ENCODE measurements at regions not wholly inside any gene's neighbourhood (a gene's known extent, or its start where the extent isn't known, plus 50 kb on each side); places are given as distances from the start of the nearest gene placed in this dataset.

- no peaks in the 10 kb centered on the region; the same call in 1 of the 2 replicates for H4K20me1 ChIP-seq (ENCODE audit: insufficient read depth)
- H3K4me3 ChIP-seq = no peak overlapping the region
- H3K4me1 ChIP-seq (replicated peaks; ENCODE audit: insufficient read depth) = no peaks in the 10 kb centered on the region
- H3K4me2 ChIP-seq = no peak overlapping the region
- ChIA-PET POLR2A (ENCODE audit: unreplicated experiment) (no interaction called here), CTCF (no interaction called here)
- no peak for TF ChIP-seq EZH2 (IDR thresholded peaks at IDR 0.05; ENCODE audit: low read depth)
- TF ChIP-seq, protein P1, sequence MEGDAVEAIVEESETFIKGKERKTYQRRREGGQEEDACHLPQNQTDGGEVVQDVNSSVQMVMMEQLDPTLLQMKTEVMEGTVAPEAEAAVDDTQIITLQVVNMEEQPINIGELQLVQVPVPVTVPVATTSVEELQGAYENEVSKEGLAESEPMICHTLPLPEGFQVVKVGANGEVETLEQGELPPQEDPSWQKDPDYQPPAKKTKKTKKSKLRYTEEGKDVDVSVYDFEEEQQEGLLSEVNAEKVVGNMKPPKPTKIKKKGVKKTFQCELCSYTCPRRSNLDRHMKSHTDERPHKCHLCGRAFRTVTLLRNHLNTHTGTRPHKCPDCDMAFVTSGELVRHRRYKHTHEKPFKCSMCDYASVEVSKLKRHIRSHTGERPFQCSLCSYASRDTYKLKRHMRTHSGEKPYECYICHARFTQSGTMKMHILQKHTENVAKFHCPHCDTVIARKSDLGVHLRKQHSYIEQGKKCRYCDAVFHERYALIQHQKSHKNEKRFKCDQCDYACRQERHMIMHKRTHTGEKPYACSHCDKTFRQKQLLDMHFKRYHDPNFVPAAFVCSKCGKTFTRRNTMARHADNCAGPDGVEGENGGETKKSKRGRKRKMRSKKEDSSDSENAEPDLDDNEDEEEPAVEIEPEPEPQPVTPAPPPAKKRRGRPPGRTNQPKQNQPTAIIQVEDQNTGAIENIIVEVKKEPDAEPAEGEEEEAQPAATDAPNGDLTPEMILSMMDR (conservative IDR thresholded peaks at IDR 0.05) = no peak
- H3K36me3 ChIP-seq (ENCODE audit: low read depth) = no peaks in the 10 kb centered on the region
- peaks cover 25% of the 10 kb centered on the region for H3K27me3 ChIP-seq (ENCODE audit: insufficient read depth, low read depth)
- no peak overlapping the region for H3K27ac ChIP-seq
- no peak for DNase-seq
- H3K9me3 ChIP-seq (ENCODE audit: insufficient read depth, low read depth) = no peaks in the 10 kb centered on the region; the same call in 1 of the 2 replicates
- H3F3A ChIP-seq (ENCODE audit: insufficient read depth, low read depth) = no peaks in the 10 kb centered on the region
- intact Hi-C loops (cut with micrococcal nuclease; ENCODE audit: unreplicated experiment) = no loop called here
- H3K79me2 ChIP-seq (ENCODE audit: low read depth) = no peaks in the 10 kb centered on the region
- H2AFZ ChIP-seq = no peak overlapping the region
- no TSS peak for BruUV-seq (replicated peaks)
- H3K9me2 ChIP-seq (ENCODE audit: insufficient read depth) = no peaks in the 10 kb centered on the region
These were observed 82.1 kb downstream of the NEUROD6 start for GRCh38 chr7:31258391-31258790.

- intact Hi-C loops (cut with micrococcal nuclease; ENCODE audit: unreplicated experiment) = no loop called here
- H3K4me3 ChIP-seq = no peak overlapping the region
- peaks cover 31% of the 10 kb centered on the region; the same call in 1 of the 2 replicates for H3K27me3 ChIP-seq (ENCODE audit: insufficient read depth, low read depth)
- H2AFZ ChIP-seq = no peak overlapping the region
- BruUV-seq (replicated peaks) = no TSS peak
- TF ChIP-seq, protein P1 (conservative IDR thresholded peaks at IDR 0.05) = no peak
- no peak for TF ChIP-seq EZH2 (IDR thresholded peaks at IDR 0.05; ENCODE audit: low read depth)
- H3K4me2 ChIP-seq = no peak overlapping the region
- H3K9me3 ChIP-seq (ENCODE audit: insufficient read depth, low read depth) = no peaks in the 10 kb centered on the region
- POLR2A ChIA-PET (ENCODE audit: unreplicated experiment) = no interaction called here
- H3K9me2 ChIP-seq (ENCODE audit: insufficient read depth) = no peaks in the 10 kb centered on the region
- no peaks in the 10 kb centered on the region for H3K79me2 ChIP-seq (ENCODE audit: low read depth)
- no peaks in the 10 kb centered on the region for H3F3A ChIP-seq (ENCODE audit: insufficient read depth, low read depth)
- no peak for DNase-seq
- H3K36me3 ChIP-seq (ENCODE audit: low read depth) = no peaks in the 10 kb centered on the region
- no peaks in the 10 kb centered on the region for H3K4me1 ChIP-seq (replicated peaks; ENCODE audit: insufficient read depth)
- no peaks in the 10 kb centered on the region; the same call in 1 of the 2 replicates for H4K20me1 ChIP-seq (ENCODE audit: insufficient read depth)
- CTCF ChIA-PET = no interaction called here
- no peak overlapping the region for H3K27ac ChIP-seq
These were observed 84.0 kb downstream of the NEUROD6 start for GRCh38 chr7:31256506-31256905.

DNA sequence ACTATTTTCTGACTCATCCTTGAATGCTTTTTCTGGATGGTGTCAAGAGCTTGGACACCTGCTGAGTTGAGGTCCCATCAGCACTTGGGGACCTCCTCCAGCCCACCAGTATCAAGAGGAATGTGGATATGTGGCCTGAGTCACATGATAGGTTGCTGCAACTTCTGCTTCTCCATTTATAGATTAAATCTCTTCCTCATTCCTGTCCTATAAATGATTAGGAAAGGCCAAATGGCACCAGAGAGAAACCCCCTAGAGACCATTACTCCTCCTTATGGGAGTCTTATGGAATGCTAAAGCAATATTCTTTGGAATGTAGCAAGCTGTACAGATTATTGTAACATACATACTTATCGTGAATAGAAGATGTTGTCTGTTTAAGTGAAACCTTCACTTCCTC is 85.6 kb downstream of the NEUROD6 start:
- no TSS peak for BruUV-seq (replicated peaks)
- H3K9me2 ChIP-seq (ENCODE audit: insufficient read depth) = no peaks in the 10 kb centered on the region
- no peaks in the 10 kb centered on the region for H4K20me1 ChIP-seq (ENCODE audit: insufficient read depth)
- peaks cover 41% of the 10 kb centered on the region for H3K27me3 ChIP-seq (ENCODE audit: insufficient read depth, low read depth)
- no peak for TF ChIP-seq EZH2 (IDR thresholded peaks at IDR 0.05; ENCODE audit: low read depth)
- TF ChIP-seq, protein P1 (conservative IDR thresholded peaks at IDR 0.05) = no peak
- H3K4me2 ChIP-seq = no peak overlapping the region
- no peak overlapping the region for H3K4me3 ChIP-seq
- H3K36me3 ChIP-seq (ENCODE audit: low read depth) = no peaks in the 10 kb centered on the region
- intact Hi-C loops (cut with micrococcal nuclease; ENCODE audit: unreplicated experiment) = no loop called here
- H2AFZ ChIP-seq = no peak overlapping the region
- no peaks in the 10 kb centered on the region for H3K4me1 ChIP-seq (replicated peaks; ENCODE audit: insufficient read depth)
- H3K79me2 ChIP-seq (ENCODE audit: low read depth) = no peaks in the 10 kb centered on the region
- H3K27ac ChIP-seq = no peak overlapping the region
- CTCF ChIA-PET = no interaction called here
- no peaks in the 10 kb centered on the region for H3F3A ChIP-seq (ENCODE audit: insufficient read depth, low read depth)
- H3K9me3 ChIP-seq (ENCODE audit: insufficient read depth, low read depth) = no peaks in the 10 kb centered on the region
- POLR2A ChIA-PET (ENCODE audit: unreplicated experiment) = no interaction called here
- peak in 1 of 2 experiments; percentile 59 for DNase-seq
